ENCODE measurements at regions not wholly inside any gene's neighbourhood (a gene's known extent, or its start where the extent isn't known, plus 50 kb on each side); places are given as distances from the start of the nearest gene placed in this dataset.
A peak's percentile ranks its signal among the peaks of the same experiment; 100 is the strongest.

GRCh38 chr21:20024741-20025140 lies 973.5 kb upstream of the NCAM2 start:
- Histone ChIP-seq H3K27ac (no peak overlapping the region), H3K27me3 (no peaks in the 10 kb centered on the region), H3K4me3 (no peak overlapping the region), H3K9me3 (no peaks in the 10 kb centered on the region), H3K36me3 (no peaks in the 10 kb centered on the region), H3K4me1 (no peaks in the 10 kb centered on the region)
- ATAC-seq (ENCODE audit: low FRiP score in 2 of 2) (no peak), DNase-seq (no peak)
- WGBS, 2 donors = 91 to 92% methylated on average over 7 of the region's 7 CpGs
- TF ChIP-seq, protein P1, sequence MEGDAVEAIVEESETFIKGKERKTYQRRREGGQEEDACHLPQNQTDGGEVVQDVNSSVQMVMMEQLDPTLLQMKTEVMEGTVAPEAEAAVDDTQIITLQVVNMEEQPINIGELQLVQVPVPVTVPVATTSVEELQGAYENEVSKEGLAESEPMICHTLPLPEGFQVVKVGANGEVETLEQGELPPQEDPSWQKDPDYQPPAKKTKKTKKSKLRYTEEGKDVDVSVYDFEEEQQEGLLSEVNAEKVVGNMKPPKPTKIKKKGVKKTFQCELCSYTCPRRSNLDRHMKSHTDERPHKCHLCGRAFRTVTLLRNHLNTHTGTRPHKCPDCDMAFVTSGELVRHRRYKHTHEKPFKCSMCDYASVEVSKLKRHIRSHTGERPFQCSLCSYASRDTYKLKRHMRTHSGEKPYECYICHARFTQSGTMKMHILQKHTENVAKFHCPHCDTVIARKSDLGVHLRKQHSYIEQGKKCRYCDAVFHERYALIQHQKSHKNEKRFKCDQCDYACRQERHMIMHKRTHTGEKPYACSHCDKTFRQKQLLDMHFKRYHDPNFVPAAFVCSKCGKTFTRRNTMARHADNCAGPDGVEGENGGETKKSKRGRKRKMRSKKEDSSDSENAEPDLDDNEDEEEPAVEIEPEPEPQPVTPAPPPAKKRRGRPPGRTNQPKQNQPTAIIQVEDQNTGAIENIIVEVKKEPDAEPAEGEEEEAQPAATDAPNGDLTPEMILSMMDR (IDR thresholded peaks at IDR 0.05) = no peak
- no peak for TF ChIP-seq POLR2AphosphoS5 (IDR thresholded peaks at IDR 0.05)
- no peak for TF ChIP-seq POLR2A (IDR thresholded peaks at IDR 0.05)

- Histone ChIP-seq H3K9me3 (no peaks in the 10 kb centered on the region), H3K4me3 (no peak overlapping the region), H3K36me3 (no peaks in the 10 kb centered on the region), H3K4me1 (no peaks in the 10 kb centered on the region), H3K27ac (no peak overlapping the region), H3K27me3 (no peaks in the 10 kb centered on the region)
- 96 to 97% methylated on average over 2 of the region's 2 CpGs for WGBS, 2 donors
- no peak for ATAC-seq (ENCODE audit: low FRiP score in 2 of 2)
- DNase-seq = no peak
- TF ChIP-seq EP300 (IDR thresholded peaks at IDR 0.05) = no peak
- TF ChIP-seq, protein P1 (IDR thresholded peaks at IDR 0.05) = no peak
- no peak for TF ChIP-seq POLR2A (IDR thresholded peaks at IDR 0.05)
- TF ChIP-seq POLR2AphosphoS5 (IDR thresholded peaks at IDR 0.05) = no peak
Observed at GRCh38 chr21:20026543-20026942, 971.7 kb upstream of the NCAM2 start.

GRCh38 chr21:20030390-20030789 lies 967.8 kb upstream of the NCAM2 start:
- Histone ChIP-seq H3K36me3 (no peaks in the 10 kb centered on the region), H3K27me3 (no peaks in the 10 kb centered on the region), H3K9me3 (no peaks in the 10 kb centered on the region), H3K4me1 (no peaks in the 10 kb centered on the region), H3K4me3 (no peak overlapping the region), H3K27ac (no peak overlapping the region)
- TF ChIP-seq EP300 (IDR thresholded peaks at IDR 0.05) (no peak), POLR2A (IDR thresholded peaks at IDR 0.05) (no peak), POLR2AphosphoS5 (IDR thresholded peaks at IDR 0.05) (no peak)
- TF ChIP-seq, protein P1 (IDR thresholded peaks at IDR 0.05) = no peak
- ATAC-seq (ENCODE audit: low FRiP score in 2 of 2) (no peak), DNase-seq (peak in 1 of 2 donors; percentile 23)
- WGBS, 2 donors = 86 to 98% methylated on average over 1 to 4 of the region's 4 CpGs

DNA sequence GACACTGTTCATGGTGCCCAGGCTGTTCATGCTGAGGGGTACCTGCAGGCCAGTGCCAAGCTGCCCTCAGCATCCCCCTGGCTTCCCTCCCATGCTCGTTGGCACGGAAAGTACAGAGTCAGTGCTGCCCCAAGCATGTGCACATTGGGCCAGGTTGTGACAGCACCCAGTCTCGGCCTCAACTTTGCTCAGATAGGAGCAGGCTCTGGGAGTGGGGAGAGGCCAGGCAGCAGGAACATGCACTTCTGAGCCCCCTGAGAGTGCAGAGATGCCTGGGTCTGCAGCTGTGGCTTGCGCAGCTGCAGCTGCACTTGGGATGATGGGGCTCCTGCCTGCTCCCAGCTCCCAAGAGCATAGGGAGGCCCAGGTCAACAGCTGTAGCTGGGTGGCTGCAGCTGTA lies 966.4 kb upstream of the NCAM2 start:
- Histone ChIP-seq H3K27me3 (no peaks in the 10 kb centered on the region), H3K4me3 (no peak overlapping the region), H3K36me3 (no peaks in the 10 kb centered on the region), H3K9me3 (no peaks in the 10 kb centered on the region), H3K27ac (no peak overlapping the region), H3K4me1 (no peaks in the 10 kb centered on the region)
- WGBS, 2 donors = 60% methylated on average over 4 of the region's 4 CpGs; no CpG with 5 or more reads in 1 of the 2 donors
- ATAC-seq (ENCODE audit: low FRiP score in 2 of 2) (peak in 1 of 2 donors; percentile 16), DNase-seq (peak in 1 of 2 donors; percentile 18)
- TF ChIP-seq, protein P1 (IDR thresholded peaks at IDR 0.05) = no peak
- TF ChIP-seq EP300 (IDR thresholded peaks at IDR 0.05) = no peak
- TF ChIP-seq POLR2AphosphoS5 (IDR thresholded peaks at IDR 0.05) = no peak
- no peak for TF ChIP-seq POLR2A (IDR thresholded peaks at IDR 0.05)

DNA sequence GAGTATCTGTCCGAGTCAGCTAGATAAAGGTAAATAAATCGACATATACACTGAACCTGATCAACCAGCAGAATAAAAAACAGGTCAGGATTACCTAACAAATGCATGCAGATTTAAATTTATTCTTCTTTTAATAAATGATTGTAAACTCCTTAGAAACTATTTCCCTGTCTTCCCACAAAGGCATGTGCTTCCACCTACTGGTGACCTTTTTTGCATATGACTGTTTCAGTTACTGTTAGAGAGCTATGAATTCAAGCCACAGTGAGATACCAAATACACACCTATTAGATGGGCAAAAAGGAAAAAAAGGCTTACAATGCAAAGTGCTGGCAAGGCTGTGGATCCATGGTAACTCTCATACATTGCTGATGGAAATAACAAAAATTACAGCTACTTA lies 957.4 kb upstream of the NCAM2 start:
- no peaks in the 10 kb centered on the region for H3K27me3 ChIP-seq
- no peaks in the 10 kb centered on the region for H3K9me3 ChIP-seq
- no peak overlapping the region for H3K4me3 ChIP-seq
- ATAC-seq (ENCODE audit: low FRiP score in 2 of 2) (no peak), DNase-seq (no peak)
- TF ChIP-seq, protein P1 (IDR thresholded peaks at IDR 0.05) = peak in 2 of 6 experiments; percentile 9 to 14
- TF ChIP-seq POLR2A (IDR thresholded peaks at IDR 0.05) = no peak
- no peak for TF ChIP-seq POLR2AphosphoS5 (IDR thresholded peaks at IDR 0.05)
- no peak overlapping the region for H3K27ac ChIP-seq
- no peaks in the 10 kb centered on the region for H3K36me3 ChIP-seq
- 87 to 96% methylated on average over 2 of the region's 2 CpGs for WGBS, 2 donors
- no peaks in the 10 kb centered on the region for H3K4me1 ChIP-seq
